PC-3 (cell line): ENCODE measurements at regions not wholly inside any gene's neighbourhood (a gene's known extent, or its start where the extent isn't known, plus 50 kb on each side); places are given as distances from the start of the nearest gene placed in this dataset.

ENCODE experiments used
- ATAC-seq: fragments of 200-7000 bp; cut with Tn5 transposase; 2 replicates; pipeline ENCODE4 v1.9.1; 2020; ENCODE audit warnings: mild to moderate bottlenecking, moderate library complexity
- BruUV-seq: library from RNA; stranded (reverse); fragments of 400-500 nt; replicated peaks from 2 replicates; lab custom pipeline; 2021; lab: Mats Ljungman, UMichigan
- CTCF ChIA-PET: fragments of 300-600 bp; sonication (Branson Sonifier 250); formaldehyde crosslinking; loops from one replicate; lab custom pipeline; 2022; ENCODE audit warnings: antibody characterized with exemption; lab: Charles Lee
- POLR2A ChIA-PET: fragments of 300-600 bp; sonication (Branson Sonifier 250); formaldehyde crosslinking; loops from one replicate; lab custom pipeline; 2022; ENCODE audit warnings: antibody characterized with exemption; ENCODE audit not compliant: unreplicated experiment; lab: Charles Lee
- DNase-seq: peaks from one replicate; pipeline ENCODE4 v3.0.0-alpha.2; 2015
- H2AFZ ChIP-seq: fragments of 300-600 bp; sonication (generic); 2 replicates; pipeline ENCODE4 v1.6.0; 2016; ENCODE audit warnings: antibody characterized with exemption, low read length
- H3F3A ChIP-seq: fragments of 300-600 bp; sonication (generic); one replicate; pipeline ENCODE4 v1.6.0; 2017; ENCODE audit warnings: antibody characterized with exemption, low read length, control low read depth, mild to moderate bottlenecking; ENCODE audit not compliant: unreplicated experiment
- H3K27ac ChIP-seq: fragments of 300-600 bp; sonication (generic); 2 replicates; pipeline ENCODE4 v1.5.1; 2016; ENCODE audit warnings: mild to moderate bottlenecking, low read length
- H3K27me3 ChIP-seq: fragments of 300-600 bp; sonication (generic); 2 replicates; pipeline ENCODE4 v1.6.1; 2016; ENCODE audit warnings: low read length, mixed read lengths
- H3K36me3 ChIP-seq: fragments of 300-600 bp; sonication (generic); 2 replicates; pipeline ENCODE4 v1.6.1; 2016; ENCODE audit warnings: low read depth, mixed run types, low read length, mixed read lengths
- H3K4me1 ChIP-seq: fragments of 300-600 bp; sonication (generic); 2 replicates; pipeline ENCODE4 v1.5.1; 2016; ENCODE audit warnings: low read length; ENCODE audit not compliant: insufficient read depth
- H3K4me2 ChIP-seq: fragments of 300-600 bp; sonication (generic); 2 replicates; pipeline ENCODE4 v1.6.0; 2016; ENCODE audit warnings: low read length
- H3K4me3 ChIP-seq: fragments of 300-600 bp; sonication (generic); 2 replicates; pipeline ENCODE4 v1.5.1; 2016; ENCODE audit warnings: mild to moderate bottlenecking, low read length, mixed read lengths
- H3K79me2 ChIP-seq: fragments of 300-600 bp; sonication (generic); 2 replicates; pipeline ENCODE4 v1.6.1; 2017; ENCODE audit warnings: low read length, mixed read lengths
- H3K9ac ChIP-seq: fragments of 300-600 bp; sonication (generic); 2 replicates; pipeline ENCODE4 v1.6.0; 2016; ENCODE audit warnings: mild to moderate bottlenecking, low read length
- H3K9me2 ChIP-seq: fragments of 300-600 bp; sonication (generic); replicated peaks from 2 replicates; pipeline ENCODE4 v1.6.1; 2016; ENCODE audit warnings: mixed run types, low read length, mixed read lengths
- H3K9me3 ChIP-seq: fragments of 300-600 bp; sonication (generic); 2 replicates; pipeline ENCODE4 v1.6.1; 2016; ENCODE audit warnings: low read length, mixed read lengths
- H4K20me1 ChIP-seq: fragments of 300-600 bp; sonication (generic); 2 replicates; pipeline ENCODE4 v1.6.1; 2016; ENCODE audit warnings: low read length, mixed read lengths
- CTCF ChIP-seq: fragments of 300-600 bp; sonication (generic); conservative IDR thresholded peaks from 2 replicates; pipeline ENCODE4 v1.5.1; 2017; ENCODE audit warnings: antibody characterized with exemption, low read depth, mild to moderate bottlenecking, low read length
- EZH2 ChIP-seq: fragments of 300-600 bp; sonication (generic); IDR thresholded peaks from one replicate; pipeline ENCODE4 v1.6.1; 2017; ENCODE audit warnings: antibody characterized with exemption, mild to moderate bottlenecking, low read length; ENCODE audit not compliant: unreplicated experiment
- EZH2phosphoT487 ChIP-seq: fragments of 300-600 bp; sonication (generic); IDR thresholded peaks from 2 replicates; pipeline ENCODE4 v1.6.1; 2018; ENCODE audit warnings: mild to moderate bottlenecking, antibody characterized with exemption, low read length, borderline replicate concordance
- intact Hi-C: fragments of 100-400 bp; cut with micrococcal nuclease; formaldehyde crosslinking; loops from 2 replicates; pipeline ENCODE4 v1.9.0; 2023

GRCh38 chr15:70248116-70249025 lies 150.7 kb upstream of the TLE3 start:
- intact Hi-C loops, result no loop called here

GRCh38 chr15:70247281-70247680 lies 149.6 kb upstream of the TLE3 start:
- Histone ChIP-seq H3K4me1 (peaks cover 11% of the 10 kb centered on the region), H3K27ac (no peak overlapping the region), H4K20me1 (no peaks in the 10 kb centered on the region), H3K9ac (no peak overlapping the region), H3K27me3 (no peaks in the 10 kb centered on the region), H3K36me3 (no peaks in the 10 kb centered on the region), H2AFZ (no peak overlapping the region), H3K4me2 (no peak overlapping the region), H3F3A (no peaks in the 10 kb centered on the region), H3K79me2 (no peaks in the 10 kb centered on the region), H3K9me3 (no peaks in the 10 kb centered on the region), H3K4me3 (no peak overlapping the region), H3K9me2 (no peaks in the 10 kb centered on the region)
- peak; percentile 14; the same call in 1 of the 2 replicates for TF ChIP-seq CTCF
- TF ChIP-seq EZH2phosphoT487, result no peak
- no peak for TF ChIP-seq EZH2
- no TSS peak for BruUV-seq
- intact Hi-C loops, result no loop called here
- DNase-seq, result no peak
- CTCF ChIA-PET, result no interaction called here
- POLR2A ChIA-PET, result no interaction called here
- no peak for ATAC-seq

More at GRCh38 chr15:70248116-70249025, 150.7 kb upstream of the TLE3 start:
- Histone ChIP-seq H3K4me2 (no peak overlapping the region), H3K79me2 (no peaks in the 10 kb centered on the region), H3K36me3 (no peaks in the 10 kb centered on the region), H3K4me3 (no peak overlapping the region), H3K9me2 (no peaks in the 10 kb centered on the region), H3K27me3 (no peaks in the 10 kb centered on the region), H3F3A (no peaks in the 10 kb centered on the region), H3K4me1 (peaks cover 11% of the 10 kb centered on the region), H4K20me1 (no peaks in the 10 kb centered on the region), H3K27ac (no peak overlapping the region), H3K9ac (no peak overlapping the region), H2AFZ (no peak overlapping the region), H3K9me3 (no peaks in the 10 kb centered on the region)
- DNase-seq, result no peak
- ATAC-seq, result no peak
- ChIA-PET CTCF (no interaction called here), POLR2A (no interaction called here)
- BruUV-seq, result no TSS peak
- TF ChIP-seq EZH2, result no peak
- no peak for TF ChIP-seq CTCF
- TF ChIP-seq EZH2phosphoT487, result no peak

- Histone ChIP-seq H3K4me2 (no peak overlapping the region), H3K27ac (peak overlapping the region; percentile 53), H3F3A (no peaks in the 10 kb centered on the region), H3K9ac (no peak overlapping the region), H3K4me3 (no peak overlapping the region), H2AFZ (no peak overlapping the region), H3K36me3 (no peaks in the 10 kb centered on the region), H3K9me2 (no peaks in the 10 kb centered on the region), H3K9me3 (no peaks in the 10 kb centered on the region), H4K20me1 (no peaks in the 10 kb centered on the region), H3K4me1 (peaks cover 11% of the 10 kb centered on the region), H3K79me2 (no peaks in the 10 kb centered on the region), H3K27me3 (no peaks in the 10 kb centered on the region)
- no TSS peak for BruUV-seq
- intact Hi-C loops, result no loop called here
- CTCF ChIA-PET, result no interaction called here
- ATAC-seq, result no peak
- TF ChIP-seq CTCF (no peak), EZH2phosphoT487 (no peak), EZH2 (no peak)
- POLR2A ChIA-PET, result no interaction called here
- no peak for DNase-seq
Measured at GRCh38 chr15:70246623-70247220, 149.0 kb upstream of the TLE3 start.
